Calu3 (cell line): ENCODE measurements at regions not wholly inside any gene's neighbourhood (a gene's known extent, or its start where the extent isn't known, plus 50 kb on each side); places are given as distances from the start of the nearest gene placed in this dataset.

Experiments
- BruUV-seq: library from RNA; stranded (reverse); fragments of 400-500 nt; replicated peaks from 2 replicates; lab custom pipeline; 2021; lab: Mats Ljungman, UMichigan
- CTCF ChIA-PET: fragments of 300-600 bp; sonication (Branson Sonifier 250); formaldehyde crosslinking; loops from one replicate; lab custom pipeline; 2022; ENCODE audit warnings: antibody characterized with exemption; lab: Charles Lee
- DNase-seq: peaks from one replicate; pipeline ENCODE4 v3.0.0; 2022
- H3K27ac Mint-ChIP-seq: one replicate; pipeline ENCODE4 v1.8.0; 2022; ENCODE audit warnings: mixed read lengths; ENCODE audit not compliant: unreplicated experiment
- H3K27me3 Mint-ChIP-seq: one replicate; pipeline ENCODE4 v1.8.0; 2022; ENCODE audit warnings: mixed read lengths; ENCODE audit not compliant: unreplicated experiment
- H3K36me3 Mint-ChIP-seq: one replicate; pipeline ENCODE4 v1.8.0; 2022; ENCODE audit warnings: mild to moderate bottlenecking, moderate library complexity, mixed read lengths; ENCODE audit not compliant: insufficient read depth, unreplicated experiment
- H3K4me1 Mint-ChIP-seq: one replicate; pipeline ENCODE4 v1.8.0; 2022; ENCODE audit warnings: mild to moderate bottlenecking, low read depth, mixed read lengths; ENCODE audit not compliant: unreplicated experiment
- H3K4me3 Mint-ChIP-seq: one replicate; pipeline ENCODE4 v1.8.0; 2022; ENCODE audit warnings: mild to moderate bottlenecking, low read depth, moderate library complexity, mixed read lengths; ENCODE audit not compliant: unreplicated experiment
- H3K9me3 Mint-ChIP-seq: one replicate; pipeline ENCODE4 v1.8.0; 2022; ENCODE audit warnings: low read depth, mixed read lengths; ENCODE audit not compliant: unreplicated experiment
- intact Hi-C: fragments of 100-400 bp; cut with micrococcal nuclease; formaldehyde crosslinking; loops from one replicate; pipeline ENCODE4 v1.10.0; 2022; ENCODE audit not compliant: unreplicated experiment
- TF ChIP-seq, protein P1 (sequence below): fragments of 200-600 bp; IDR thresholded peaks from one replicate; pipeline ENCODE4 v1.8.0; 2022; ENCODE audit warnings: antibody characterized with exemption; ENCODE audit not compliant: unreplicated experiment

DNA sequence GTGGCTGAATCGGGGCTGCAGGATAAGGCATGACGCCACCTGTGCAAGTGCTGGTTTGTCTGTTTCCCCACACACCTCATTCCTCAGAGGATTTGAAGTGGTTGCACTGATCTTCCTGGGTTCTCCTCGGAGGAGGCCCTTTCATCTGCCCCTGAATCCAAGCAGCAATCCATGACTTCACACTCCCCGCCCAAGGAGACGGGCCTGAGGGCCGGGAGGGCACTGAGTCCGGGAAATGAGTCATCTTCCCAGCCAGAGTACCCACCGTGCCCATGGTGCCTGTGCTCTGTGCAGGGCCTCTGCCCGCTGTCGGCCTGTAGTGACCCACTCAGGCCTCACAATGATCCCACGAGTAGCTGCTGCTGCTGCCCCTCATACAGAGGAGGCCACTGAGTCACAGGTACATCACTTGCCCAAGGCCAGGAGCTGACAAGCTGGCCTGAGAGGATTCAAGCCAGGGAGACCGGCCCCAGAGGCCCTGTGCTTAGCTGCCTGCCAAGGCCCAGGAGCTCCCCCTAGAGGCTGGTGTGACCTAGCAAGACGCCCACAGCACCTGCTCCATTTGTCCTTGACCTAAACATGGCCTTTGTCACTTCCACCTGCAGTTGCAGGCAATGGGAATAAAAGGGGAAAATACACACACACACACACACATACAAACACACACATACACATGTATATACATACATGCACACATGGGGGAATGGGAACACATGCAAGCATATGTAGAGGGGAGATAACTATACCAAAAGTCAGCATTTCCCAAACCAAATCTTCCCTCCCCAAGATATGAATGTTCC lies 240.0 kb downstream of the C16orf95 start:
- no TSS peak for BruUV-seq
- peak; percentile 93 for DNase-seq
- H3K4me3 Mint-ChIP-seq, result no peak overlapping the region
- CTCF ChIA-PET, result interaction anchor here (0.6 to 1.2 kb wide), 15 partner anchors 9 to 513 kb away, joined by 3 to 9 read pairs (median 3); no protein-coding TSS in a partner anchor
- H3K27me3 Mint-ChIP-seq, result peaks cover 73% of the 10 kb centered on the region
- intact Hi-C loops, result loop anchor here (5.0 to 10.0 kb wide), 2 partner anchors 108 to 515 kb away; no protein-coding TSS in a partner anchor
- peaks cover 12% of the 10 kb centered on the region for H3K4me1 Mint-ChIP-seq
- H3K27ac Mint-ChIP-seq, result no peak overlapping the region
- no peaks in the 10 kb centered on the region for H3K36me3 Mint-ChIP-seq
- TF ChIP-seq, protein P1, sequence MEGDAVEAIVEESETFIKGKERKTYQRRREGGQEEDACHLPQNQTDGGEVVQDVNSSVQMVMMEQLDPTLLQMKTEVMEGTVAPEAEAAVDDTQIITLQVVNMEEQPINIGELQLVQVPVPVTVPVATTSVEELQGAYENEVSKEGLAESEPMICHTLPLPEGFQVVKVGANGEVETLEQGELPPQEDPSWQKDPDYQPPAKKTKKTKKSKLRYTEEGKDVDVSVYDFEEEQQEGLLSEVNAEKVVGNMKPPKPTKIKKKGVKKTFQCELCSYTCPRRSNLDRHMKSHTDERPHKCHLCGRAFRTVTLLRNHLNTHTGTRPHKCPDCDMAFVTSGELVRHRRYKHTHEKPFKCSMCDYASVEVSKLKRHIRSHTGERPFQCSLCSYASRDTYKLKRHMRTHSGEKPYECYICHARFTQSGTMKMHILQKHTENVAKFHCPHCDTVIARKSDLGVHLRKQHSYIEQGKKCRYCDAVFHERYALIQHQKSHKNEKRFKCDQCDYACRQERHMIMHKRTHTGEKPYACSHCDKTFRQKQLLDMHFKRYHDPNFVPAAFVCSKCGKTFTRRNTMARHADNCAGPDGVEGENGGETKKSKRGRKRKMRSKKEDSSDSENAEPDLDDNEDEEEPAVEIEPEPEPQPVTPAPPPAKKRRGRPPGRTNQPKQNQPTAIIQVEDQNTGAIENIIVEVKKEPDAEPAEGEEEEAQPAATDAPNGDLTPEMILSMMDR, result peak; percentile 84
- H3K9me3 Mint-ChIP-seq, result peaks cover 16% of the 10 kb centered on the region

DNA sequence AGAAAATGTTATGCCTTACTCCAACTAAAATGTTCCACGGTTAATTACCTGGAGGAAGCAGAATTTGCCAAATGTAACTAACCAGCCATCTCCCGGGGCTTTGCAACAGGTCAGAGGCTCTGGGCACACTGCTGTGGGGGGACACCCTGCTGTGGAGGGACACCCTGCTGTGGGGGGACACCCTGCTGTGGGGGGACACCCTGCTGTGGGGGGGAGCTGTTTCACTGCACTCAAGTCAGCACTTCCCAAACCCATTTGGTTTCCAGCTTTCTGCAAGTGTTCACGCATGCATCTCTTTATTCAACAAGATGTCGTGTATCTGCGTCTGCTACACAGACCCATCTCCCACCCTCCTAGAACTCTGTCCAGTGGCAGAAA lies 239.5 kb downstream of the C16orf95 start:
- peaks cover 17% of the 10 kb centered on the region for H3K9me3 Mint-ChIP-seq
- intact Hi-C loops, result loop anchor here (5.0 to 10.0 kb wide), 2 partner anchors 107 to 515 kb away; no protein-coding TSS in a partner anchor
- H3K36me3 Mint-ChIP-seq, result no peaks in the 10 kb centered on the region
- peaks cover 79% of the 10 kb centered on the region for H3K27me3 Mint-ChIP-seq
- TF ChIP-seq, protein P1, result no peak
- no peak overlapping the region for H3K27ac Mint-ChIP-seq
- DNase-seq, result no peak
- no TSS peak for BruUV-seq
- CTCF ChIA-PET, result interaction anchor here (0.6 to 1.4 kb wide), 14 partner anchors 8 to 513 kb away, joined by 3 to 9 read pairs (median 3); no protein-coding TSS in a partner anchor
- H3K4me3 Mint-ChIP-seq, result no peak overlapping the region
- peaks cover 12% of the 10 kb centered on the region for H3K4me1 Mint-ChIP-seq

GRCh38 chr16:87080571-87081167 lies 236.5 kb downstream of the C16orf95 start:
- no TSS peak for BruUV-seq
- CTCF ChIA-PET, result no interaction called here

GRCh38 chr16:87085441-87085840 lies 231.8 kb downstream of the C16orf95 start:
- no peaks in the 10 kb centered on the region for H3K4me1 Mint-ChIP-seq
- H3K9me3 Mint-ChIP-seq, result peaks cover 13% of the 10 kb centered on the region
- no peak overlapping the region for H3K27ac Mint-ChIP-seq
- no peak for DNase-seq
- H3K36me3 Mint-ChIP-seq, result no peaks in the 10 kb centered on the region
- peaks cover 68% of the 10 kb centered on the region for H3K27me3 Mint-ChIP-seq
- BruUV-seq, result no TSS peak
- intact Hi-C loops, result no loop called here
- H3K4me3 Mint-ChIP-seq, result no peak overlapping the region
- TF ChIP-seq, protein P1, result no peak
- CTCF ChIA-PET, result interaction anchor here (1.1 kb wide), 1 partner anchor 8 kb away, joined by 3 read pairs; no protein-coding TSS in a partner anchor

More at GRCh38 chr16:87080571-87081167, 236.5 kb downstream of the C16orf95 start:
- no peak overlapping the region for H3K4me3 Mint-ChIP-seq
- peaks cover 71% of the 10 kb centered on the region for H3K27me3 Mint-ChIP-seq
- H3K9me3 Mint-ChIP-seq, result peaks cover 21% of the 10 kb centered on the region
- no peaks in the 10 kb centered on the region for H3K36me3 Mint-ChIP-seq
- DNase-seq, result no peak
- TF ChIP-seq, protein P1, result no peak
- no peak overlapping the region for H3K27ac Mint-ChIP-seq
- peaks cover 12% of the 10 kb centered on the region for H3K4me1 Mint-ChIP-seq
- intact Hi-C loops, result no loop called here
